ENCODE measurements at regions not wholly inside any gene's neighbourhood (a gene's known extent, or its start where the extent isn't known, plus 50 kb on each side); places are given as distances from the start of the nearest gene placed in this dataset.

DNA sequence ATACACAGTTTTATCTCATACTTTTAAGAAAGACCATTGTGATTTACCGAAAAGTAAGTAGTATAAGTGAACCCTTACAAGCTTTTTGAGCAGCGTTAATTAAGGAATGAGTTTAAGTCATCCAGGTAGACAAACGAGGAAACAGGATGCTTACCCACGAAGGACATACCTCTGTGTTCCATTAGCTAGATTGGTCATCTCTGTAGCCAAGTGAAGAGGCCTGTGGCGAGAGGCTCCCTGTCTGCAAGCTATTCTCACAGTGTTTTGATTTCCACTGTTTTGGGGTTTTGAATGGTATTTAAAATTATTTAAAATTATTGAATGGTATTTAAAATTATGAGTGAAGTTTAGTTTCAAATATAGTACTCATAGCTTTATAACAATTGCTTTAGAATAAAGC lies 342.1 kb upstream of the RGS6 start:
- DNase-seq (ENCODE audit: low read depth in 1 of 2, low spot score in 1 of 2), result no peak

DNA sequence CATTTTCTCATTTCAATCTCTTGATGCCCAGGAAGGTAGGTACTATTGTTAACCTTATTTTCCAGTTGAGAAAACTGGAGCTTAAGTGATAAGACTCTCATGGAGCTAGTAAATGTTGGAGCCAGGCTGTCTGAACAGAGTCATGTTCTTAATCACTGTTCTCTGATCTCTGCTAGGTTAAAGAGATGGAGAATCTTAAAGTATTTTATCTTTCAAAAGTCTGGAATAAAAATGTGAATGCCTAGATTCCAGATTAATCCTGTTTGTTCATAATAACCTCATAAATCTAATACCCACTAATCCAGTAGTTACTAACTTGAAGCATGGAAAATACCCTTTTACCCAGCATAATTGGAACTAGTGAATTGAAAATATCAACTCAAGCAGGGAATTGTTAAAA lies 341.0 kb upstream of the RGS6 start:
- no peak for DNase-seq (ENCODE audit: low read depth in 1 of 2, low spot score in 1 of 2)

DNA sequence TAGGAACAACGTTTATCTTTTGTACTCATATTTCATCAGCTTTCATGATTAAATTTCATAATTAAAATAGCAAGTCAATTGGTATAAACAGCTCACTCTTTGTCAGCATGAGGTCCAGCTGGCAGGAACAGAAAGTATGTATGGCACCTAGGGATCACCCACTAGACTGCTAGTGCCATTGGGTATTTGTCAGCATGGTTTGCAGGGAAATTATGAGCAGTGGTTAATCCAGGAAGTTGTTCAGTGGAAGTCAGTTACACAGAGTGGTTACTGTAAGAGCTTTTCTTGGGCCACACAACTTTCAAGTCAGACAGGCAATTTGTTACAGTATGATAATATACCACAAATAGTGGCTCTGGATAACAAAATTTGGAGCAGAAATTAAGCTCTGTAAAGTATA lies 340.3 kb upstream of the RGS6 start:
- DNase-seq (ENCODE audit: low read depth in 1 of 2, low spot score in 1 of 2), result no peak

DNA sequence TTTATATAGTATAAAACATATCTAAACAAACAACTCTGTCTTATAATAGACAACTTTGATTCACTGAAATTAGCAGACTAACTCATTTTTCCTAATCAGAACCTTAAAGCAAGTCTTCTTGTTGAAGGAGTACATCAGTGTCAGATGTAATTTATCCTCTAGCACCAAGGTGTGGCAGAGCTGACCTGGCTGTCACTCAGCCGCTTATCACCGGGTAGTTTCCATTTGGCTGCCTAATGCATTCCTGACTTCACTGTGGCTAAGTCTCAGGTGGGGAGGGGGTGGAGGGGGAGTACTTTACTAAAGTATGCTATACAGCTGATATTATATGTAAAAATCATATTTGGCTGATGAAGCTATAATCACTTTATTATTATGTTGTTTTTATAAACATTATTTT lies 339.9 kb upstream of the RGS6 start:
- DNase-seq (ENCODE audit: low read depth in 1 of 2, low spot score in 1 of 2), result no peak

DNA sequence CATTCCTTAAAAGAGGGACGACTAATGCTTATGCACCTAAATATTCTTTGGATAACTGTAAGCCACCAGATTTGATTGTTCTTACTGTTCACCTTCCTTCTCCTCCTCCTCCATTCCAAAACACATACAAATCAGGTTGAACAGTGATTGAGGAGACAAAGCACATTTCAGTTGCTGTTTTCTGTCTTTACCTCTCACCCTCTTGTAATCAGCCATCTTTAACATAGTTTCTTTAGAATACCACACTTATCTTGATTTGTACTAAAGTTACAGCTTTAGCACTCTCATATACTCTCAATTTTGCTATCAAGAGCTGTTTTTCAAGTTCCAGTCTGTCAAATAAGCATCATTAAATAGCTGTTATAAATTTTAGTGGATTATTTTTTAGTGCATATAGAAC lies 338.3 kb upstream of the RGS6 start:
- no peak for DNase-seq (ENCODE audit: low read depth in 1 of 2, low spot score in 1 of 2)

DNA sequence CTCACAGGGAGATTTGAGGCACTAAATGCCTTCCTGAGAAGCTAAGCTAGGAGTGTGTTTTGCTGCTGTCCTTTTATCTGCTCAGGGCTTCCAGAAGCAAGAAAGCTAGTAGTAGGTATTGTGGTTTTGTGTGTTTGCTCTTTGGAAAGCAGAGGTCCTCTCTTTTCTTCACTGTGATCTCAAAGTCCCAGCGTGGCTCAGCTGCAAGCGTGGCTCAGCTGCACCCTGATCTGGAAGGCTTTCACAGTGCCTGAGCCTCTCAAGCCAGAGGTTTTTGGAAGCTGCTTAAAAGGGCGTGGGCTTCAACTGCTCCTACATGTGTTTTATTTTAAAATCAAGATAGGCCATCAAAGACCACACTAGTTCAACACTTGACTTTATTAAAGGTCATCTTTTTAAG lies 337.4 kb upstream of the RGS6 start:
- no peak for DNase-seq (ENCODE audit: low read depth in 1 of 2, low spot score in 1 of 2)

DNA sequence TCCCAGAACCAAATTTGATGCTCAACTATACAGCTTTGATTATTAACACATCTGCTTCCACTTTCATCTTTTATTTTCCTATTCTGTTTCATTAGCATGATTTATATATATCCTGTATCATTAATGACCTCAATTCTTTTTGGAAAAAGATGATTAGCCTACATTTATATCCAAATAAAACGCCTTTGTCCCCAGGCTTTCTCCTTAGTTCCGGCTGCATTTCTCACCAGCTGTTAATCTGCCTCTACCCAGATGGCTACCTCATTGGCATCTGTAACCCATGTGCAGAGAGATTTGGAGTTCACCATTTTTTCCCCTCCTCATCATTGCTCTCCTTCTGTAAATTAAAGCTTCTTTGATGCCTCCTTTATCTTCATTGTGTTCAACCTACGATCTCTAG lies 336.8 kb upstream of the RGS6 start:
- DNase-seq (ENCODE audit: low read depth in 1 of 2, low spot score in 1 of 2), result no peak

DNA sequence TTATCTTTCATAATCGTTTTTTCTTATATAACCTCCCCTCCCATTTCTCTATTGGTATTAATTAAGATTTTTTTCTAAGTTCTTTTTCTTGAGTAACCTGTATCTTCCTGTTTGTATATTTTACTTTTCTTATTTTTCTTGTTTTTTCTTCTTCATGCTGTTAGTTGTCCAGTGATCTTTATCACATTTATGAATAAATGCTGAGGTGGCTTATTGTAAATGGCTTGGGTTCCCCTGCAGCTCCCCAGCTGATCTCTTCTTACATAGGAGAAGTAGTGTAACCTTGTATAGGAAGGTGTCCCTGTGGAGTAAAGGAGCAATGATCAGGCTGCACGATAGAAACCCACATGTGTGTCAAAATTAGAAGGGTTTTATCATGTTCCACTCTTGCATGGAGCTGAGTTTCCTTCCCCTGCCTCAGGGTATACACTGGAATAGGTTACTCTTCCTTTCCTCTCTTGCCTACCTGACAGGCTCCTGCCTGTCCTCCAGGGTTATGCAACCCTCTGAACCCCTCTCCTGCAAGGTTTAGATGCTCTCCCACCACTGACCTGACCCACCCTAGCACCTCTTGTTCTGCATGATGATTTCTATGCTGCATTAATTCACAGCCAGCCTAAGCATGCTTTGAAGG lies 334.8 kb upstream of the RGS6 start:
- DNase-seq (ENCODE audit: low read depth in 1 of 2, low spot score in 1 of 2), result no peak

DNA sequence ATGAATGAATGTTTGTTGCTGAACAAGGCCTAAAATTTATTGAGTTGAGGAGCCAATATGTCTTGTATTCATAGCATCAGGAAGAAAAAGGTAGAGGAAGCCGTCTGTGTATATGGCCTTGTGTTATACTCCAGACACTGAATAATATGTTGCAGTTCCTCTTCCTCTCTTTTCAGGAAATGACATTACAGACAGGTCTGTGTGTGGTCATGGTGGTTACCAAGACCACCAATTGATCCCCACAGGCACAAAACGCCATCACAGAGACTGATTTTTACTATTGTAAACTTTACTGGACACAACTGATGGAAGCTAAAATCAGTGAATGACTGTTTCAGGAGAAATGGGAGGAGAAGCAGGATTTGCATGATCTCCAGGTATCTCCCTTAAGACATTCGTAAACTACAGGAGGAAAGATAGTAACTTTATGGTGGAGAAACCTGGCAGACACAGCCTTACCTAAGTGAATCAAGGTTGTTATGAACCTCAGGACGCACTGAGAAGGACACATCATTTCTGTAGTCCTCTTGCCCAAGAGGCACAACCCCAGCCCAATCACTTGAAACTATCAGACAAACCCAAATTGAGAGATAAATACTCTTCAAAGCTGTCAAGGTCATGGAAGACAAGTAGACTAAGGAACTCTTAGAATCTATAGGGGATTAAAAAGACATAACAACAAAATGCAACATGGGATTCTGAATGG lies 334.1 kb upstream of the RGS6 start:
- no peak for DNase-seq (ENCODE audit: low read depth in 1 of 2, low spot score in 1 of 2)

DNA sequence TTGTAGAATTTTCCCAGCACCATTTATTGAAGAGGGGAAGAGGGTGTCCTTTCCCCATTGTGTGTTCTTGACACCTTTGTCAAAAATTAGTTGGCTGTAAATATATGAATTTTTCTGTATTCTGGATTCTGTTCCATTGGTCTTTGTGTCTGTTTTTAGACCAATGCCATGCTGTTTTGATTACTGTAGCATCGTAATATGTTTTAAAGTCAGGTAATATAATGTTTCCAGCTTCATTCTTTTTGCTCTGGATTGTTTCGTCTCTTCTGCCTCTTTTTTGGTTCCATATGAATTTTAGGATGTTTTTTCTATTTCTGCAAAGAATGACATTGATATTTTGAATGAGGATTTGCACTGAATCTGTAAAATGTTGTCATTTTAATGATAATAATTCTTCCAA lies 331.9 kb upstream of the RGS6 start:
- no peak for DNase-seq (ENCODE audit: low read depth in 1 of 2, low spot score in 1 of 2)

DNA sequence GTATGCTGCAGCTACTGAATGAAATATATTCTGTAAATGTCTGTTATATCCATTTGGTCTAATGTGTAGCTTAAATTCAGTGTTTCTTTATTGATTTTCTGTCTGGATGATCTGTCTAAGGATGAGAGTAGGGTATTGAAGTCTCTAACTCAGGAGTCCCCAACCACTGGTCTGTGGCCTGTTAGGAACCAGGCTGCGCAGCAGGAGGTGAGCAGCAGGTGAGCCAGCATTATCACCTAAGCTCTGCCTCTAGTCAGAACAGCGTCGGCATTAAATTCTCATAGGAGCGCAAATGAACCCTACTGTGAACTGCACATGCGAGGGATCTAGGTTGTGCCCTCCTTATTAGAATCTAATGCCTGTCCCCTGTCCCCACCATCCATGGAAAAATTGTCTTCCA lies 329.7 kb upstream of the RGS6 start:
- no peak for DNase-seq (ENCODE audit: low read depth in 1 of 2, low spot score in 1 of 2)

DNA sequence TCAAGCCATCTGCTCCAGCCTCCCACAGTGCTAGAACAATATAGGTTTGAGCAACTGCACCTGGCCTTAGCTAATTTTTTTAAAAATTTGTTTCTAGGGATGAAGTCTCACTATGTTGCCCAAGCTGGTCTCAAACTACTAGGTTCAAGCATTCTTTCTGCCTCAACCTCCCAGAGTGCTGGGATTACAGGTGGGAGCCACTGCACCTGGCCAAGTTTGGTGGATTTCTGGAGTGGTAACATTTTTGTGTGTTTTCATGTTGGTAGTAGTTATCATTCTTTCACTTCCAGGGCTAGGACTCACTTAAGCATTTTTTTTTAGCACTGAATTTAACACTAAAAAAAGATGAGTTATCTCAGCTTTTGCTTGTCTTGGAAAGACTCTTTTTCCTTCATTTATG lies 328.0 kb upstream of the RGS6 start:
- DNase-seq (ENCODE audit: low read depth in 1 of 2, low spot score in 1 of 2), result no peak

DNA sequence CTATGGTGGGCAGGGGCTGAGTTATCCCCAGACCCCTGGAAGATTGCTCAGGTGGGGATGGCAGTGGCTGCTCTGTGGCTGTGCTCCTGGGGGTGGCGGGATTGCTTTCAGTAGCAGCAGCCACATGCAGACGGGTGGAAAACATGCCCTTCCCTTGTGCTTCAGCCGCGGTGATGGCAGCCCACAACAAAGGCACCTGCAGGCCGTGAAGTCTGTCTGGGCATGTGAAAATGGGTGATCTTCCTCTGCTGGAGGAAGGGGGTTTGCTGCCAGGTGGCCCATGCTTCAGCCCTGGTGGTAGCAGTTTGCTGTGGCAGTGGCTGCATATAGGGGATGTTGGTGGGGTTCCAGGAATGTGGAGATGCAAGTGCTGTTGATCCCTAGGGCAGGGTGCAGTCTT lies 326.2 kb upstream of the RGS6 start:
- DNase-seq (ENCODE audit: low read depth in 1 of 2, low spot score in 1 of 2), result no peak

DNA sequence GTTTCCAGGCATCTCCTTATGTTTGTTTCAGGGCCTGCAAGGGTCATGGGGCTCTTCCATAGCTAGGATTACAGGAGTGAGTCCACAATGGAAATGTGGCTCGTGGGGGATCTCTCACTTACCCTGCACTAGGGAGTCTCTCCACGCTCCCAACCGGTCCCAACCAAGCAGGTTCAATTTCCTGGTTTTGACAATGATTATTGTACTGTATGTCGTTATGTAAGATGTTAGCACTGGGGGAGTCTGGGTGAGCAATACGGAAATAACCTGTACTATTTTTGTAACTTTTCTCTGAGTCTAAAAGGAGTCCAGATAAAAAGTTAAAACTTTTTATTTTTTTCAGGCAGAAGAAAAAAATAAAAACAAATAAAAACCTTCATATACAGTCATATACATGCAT lies 325.7 kb upstream of the RGS6 start:
- no peak for DNase-seq (ENCODE audit: low read depth in 1 of 2, low spot score in 1 of 2)

DNA sequence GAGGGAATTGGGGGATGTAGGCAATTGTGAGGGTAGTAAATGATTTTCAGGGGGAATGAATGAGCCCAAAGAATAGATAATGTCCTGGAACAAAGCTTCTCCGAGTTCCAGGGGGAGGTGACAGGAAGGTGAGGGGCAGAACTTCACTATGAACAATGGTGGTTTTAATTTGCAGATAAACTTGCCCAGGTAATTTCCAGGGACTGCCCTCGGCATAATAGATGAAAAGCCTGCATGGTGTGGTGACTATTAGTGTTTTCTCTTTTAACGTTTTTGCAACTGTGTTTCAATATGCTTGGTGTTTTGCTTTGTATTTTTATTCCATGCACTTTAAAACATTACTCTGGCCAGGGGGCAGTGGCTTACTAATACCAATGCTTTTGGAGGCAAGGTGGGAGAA lies 325.2 kb upstream of the RGS6 start:
- DNase-seq (ENCODE audit: low read depth in 1 of 2, low spot score in 1 of 2), result no peak

DNA sequence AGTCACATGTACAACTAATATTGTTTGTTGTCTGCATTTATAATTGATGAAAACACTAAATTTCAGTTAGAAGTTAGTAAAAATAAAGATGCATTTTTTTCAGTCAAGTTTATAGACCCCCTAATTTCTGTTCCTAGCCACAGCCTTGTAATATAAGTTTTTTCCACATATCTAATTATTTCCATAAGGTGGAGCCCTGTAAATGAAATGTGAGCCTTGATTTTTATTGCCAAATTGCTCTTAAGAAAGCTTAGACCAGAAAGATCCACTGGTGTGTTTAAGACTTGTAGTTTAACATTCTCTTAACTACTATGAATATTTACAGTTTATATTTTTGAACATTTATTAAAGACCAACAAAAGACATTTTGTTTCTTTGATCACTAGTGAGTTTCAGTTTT lies 322.1 kb upstream of the RGS6 start:
- DNase-seq (ENCODE audit: low read depth in 1 of 2, low spot score in 1 of 2), result no peak

DNA sequence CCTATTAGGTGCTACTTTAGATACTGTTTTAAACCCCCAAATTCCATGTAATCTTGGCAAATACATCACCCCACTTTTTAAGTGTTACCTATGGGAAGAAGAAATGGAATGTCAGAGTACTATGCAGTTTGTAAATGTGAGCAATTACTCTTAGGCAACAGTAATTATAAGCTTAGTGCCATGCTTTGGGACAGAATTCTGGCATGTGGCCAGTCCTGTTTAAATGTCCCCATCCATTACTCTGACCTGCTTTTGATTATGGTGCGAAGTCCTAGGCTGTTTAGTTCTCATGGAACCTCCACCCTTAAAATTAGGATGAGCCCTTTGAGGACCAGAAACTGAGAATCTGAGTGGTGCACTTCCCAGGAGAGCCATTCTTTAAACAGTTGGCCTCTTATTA lies 321.4 kb upstream of the RGS6 start:
- DNase-seq (ENCODE audit: low read depth in 1 of 2, low spot score in 1 of 2), result no peak

DNA sequence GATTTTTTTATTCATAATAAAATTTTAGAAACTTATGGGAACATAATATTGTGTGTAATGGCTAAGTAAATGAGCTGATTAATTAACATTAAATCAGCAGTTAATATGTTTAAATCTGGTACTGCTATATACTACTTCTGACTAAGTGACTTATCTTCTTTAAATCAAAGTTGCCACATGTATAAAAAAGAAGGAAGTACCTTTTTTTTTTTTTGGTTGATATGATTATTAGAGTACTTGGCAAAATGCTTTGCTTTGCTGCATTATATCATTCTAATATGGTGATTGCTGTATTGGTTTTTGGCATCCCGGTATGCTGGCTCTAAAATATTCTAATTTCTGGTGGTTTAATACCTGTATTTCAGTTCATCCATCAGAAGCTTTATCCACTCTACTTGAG lies 319.1 kb upstream of the RGS6 start:
- no peak for DNase-seq (ENCODE audit: low read depth in 1 of 2, low spot score in 1 of 2)

DNA sequence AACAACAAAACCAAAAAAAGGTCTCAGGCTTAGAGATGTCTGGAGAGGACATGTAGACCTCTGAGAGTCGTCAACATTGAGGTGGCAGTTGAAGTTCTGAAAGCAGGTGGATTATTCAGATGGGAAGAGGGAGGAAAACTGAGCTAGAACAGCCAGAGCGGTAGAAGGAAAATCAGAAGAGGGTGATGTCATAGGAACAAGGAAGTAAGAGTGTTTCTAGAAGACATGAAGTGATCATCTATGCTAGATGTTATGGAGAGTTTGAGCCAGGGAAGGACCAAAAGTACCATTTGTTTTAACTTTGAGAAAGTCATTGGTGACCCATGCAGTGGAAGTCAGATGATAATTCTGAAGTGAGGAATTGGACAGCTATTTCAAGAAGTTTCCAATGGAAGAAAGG lies 316.2 kb upstream of the RGS6 start:
- no peak for DNase-seq (ENCODE audit: low read depth in 1 of 2, low spot score in 1 of 2)

DNA sequence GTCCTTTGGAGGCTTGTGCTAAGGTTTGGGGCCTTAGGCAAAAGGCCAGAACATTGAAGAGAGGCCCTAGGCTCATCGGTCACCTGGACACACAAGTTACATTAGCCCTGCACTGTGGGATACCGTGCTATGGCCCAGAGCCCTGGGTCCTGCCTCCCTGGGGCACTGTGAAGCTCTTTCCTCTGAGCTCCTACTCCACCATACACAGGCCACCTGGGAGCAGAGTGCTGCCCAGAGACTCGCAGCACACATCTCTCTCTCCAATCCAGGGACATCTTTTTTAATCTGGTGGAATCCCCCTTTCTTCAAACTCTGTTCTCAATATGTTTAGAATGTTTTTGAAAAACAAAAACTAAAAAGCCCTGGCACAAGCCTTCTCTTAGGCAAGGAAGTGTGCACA lies 314.2 kb upstream of the RGS6 start:
- DNase-seq (ENCODE audit: low read depth in 1 of 2, low spot score in 1 of 2), result no peak

DNA sequence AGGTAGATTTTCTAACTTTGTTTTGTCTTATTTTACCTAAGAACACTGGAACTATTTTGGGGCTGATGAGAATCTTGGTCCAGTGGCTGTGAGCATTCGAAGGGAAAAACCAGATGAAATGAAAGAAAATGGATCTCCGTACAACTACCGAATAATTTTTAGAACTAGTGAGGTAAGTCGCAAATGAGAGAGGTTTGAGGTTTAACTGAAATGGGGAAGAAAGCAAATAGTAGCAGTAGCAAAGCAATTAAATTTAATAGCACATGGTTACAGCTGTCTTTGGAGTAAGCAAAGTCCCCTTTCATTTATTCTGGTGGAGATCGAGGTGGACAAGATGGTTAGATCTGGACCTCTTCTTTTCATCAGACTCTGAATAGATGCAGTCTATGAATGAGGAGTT lies 313.5 kb upstream of the RGS6 start:
- no peak for DNase-seq (ENCODE audit: low read depth in 1 of 2, low spot score in 1 of 2)

DNA sequence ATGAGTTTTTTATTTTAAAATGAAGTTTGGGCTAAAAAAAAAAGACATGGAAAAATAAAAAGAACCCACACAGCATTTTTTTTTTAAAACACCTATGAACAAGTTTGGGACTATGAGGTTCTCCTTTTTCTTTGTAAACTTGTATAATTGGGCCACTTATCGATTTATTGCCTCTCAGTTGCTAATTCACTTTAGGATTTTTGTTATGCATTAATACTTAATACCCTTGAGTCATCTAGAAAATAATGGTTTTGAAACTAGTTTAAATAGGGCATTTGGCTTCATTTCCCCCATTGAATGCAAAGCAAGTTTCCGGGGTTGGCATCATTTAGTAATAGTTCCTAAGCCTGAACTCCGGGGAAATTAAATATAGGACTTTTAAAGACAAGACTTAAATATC lies 312.8 kb upstream of the RGS6 start:
- no peak for DNase-seq (ENCODE audit: low read depth in 1 of 2, low spot score in 1 of 2)

DNA sequence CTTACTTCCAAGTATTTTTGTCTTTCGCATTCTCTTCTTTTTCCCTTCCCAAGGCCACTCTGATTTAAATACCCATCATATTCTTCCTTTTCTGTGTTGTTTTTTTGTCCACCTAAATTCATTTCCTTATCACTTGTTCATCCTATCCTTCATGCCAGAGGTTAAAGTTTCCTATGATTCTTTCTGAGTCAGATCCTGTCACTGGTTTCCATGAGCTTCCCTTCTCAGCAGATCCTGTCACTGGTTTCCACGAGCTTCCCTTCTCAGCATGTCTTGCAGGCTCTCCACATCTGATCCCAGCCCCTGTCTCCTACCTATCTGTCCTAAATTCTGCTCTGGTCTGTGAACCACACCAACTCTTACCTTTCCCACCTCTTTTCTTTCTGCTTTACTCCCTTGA lies 311.8 kb upstream of the RGS6 start:
- DNase-seq (ENCODE audit: low read depth in 1 of 2, low spot score in 1 of 2), result no peak

All from activated T-helper 1 cell treated with anti-CD3 and anti-CD28 coated beads, Interleukin-2, amount 50 U/mL, for 16 hours (primary cell).